ENCODE measurements at regions not wholly inside any gene's neighbourhood (a gene's known extent, or its start where the extent isn't known, plus 50 kb on each side); places are given as distances from the start of the nearest gene placed in this dataset.
A peak's percentile ranks its signal among the peaks of the same experiment; 100 is the strongest.

GRCh38 chr2:134770702-134771101, 51.9 kb upstream of the TMEM163 start:
- DNase-seq (ENCODE audit: extremely low spot score) = peak; percentile 55
- Histone ChIP-seq H3K4me3 (no peak overlapping the region), H3K27me3 (no peaks in the 10 kb centered on the region), H3K4me1 (peaks cover 0 to 13% (median 0%) of the 10 kb centered on the region in 4 donors), H3K27ac (replicated peaks in 1 of 4) (no peak overlapping the region), H3K36me3 (no peaks in the 10 kb centered on the region), H3K9me3 (peaks cover 0 to 4% (median 0%) of the 10 kb centered on the region in 4 donors)
- intact Hi-C loops (cut with DNase I) = no loop called here
- TF ChIP-seq EP300 (IDR thresholded peaks at IDR 0.05) = no peak
- TF ChIP-seq POLR2A (IDR thresholded peaks at IDR 0.05; ENCODE audit: low read depth) = no peak
- no peak for TF ChIP-seq POLR2AphosphoS5 (IDR thresholded peaks at IDR 0.05)
- TF ChIP-seq CTCF (IDR thresholded peaks at IDR 0.05) = no peak
- WGBS = 85% methylated on average over 6 of the region's 6 CpGs

- DNase-seq (ENCODE audit: extremely low spot score) = peak; percentile 85
- H3K4me3 ChIP-seq = no peak overlapping the region
- no peaks in the 10 kb centered on the region for H3K36me3 ChIP-seq
- 50% methylated on average over 4 of the region's 4 CpGs for whole genome bisulfite sequencing
- TF ChIP-seq EP300 (IDR thresholded peaks at IDR 0.05) = no peak
- TF ChIP-seq POLR2A (IDR thresholded peaks at IDR 0.05; ENCODE audit: low read depth) = no peak
- no peak for TF ChIP-seq POLR2AphosphoS5 (IDR thresholded peaks at IDR 0.05)
- no peak for TF ChIP-seq CTCF (IDR thresholded peaks at IDR 0.05)
- no peaks in the 10 kb centered on the region for H3K27me3 ChIP-seq
- H3K9me3 ChIP-seq = peaks cover 0 to 2% (median 0%) of the 10 kb centered on the region in 4 donors
- intact Hi-C loops (cut with DNase I) = no loop called here
- H3K4me1 ChIP-seq = peaks cover 0 to 13% (median 0%) of the 10 kb centered on the region in 4 donors
- H3K27ac ChIP-seq (replicated peaks in 1 of 4) = no peak overlapping the region
Observed at GRCh38 chr2:134771313-134771801, 52.6 kb upstream of the TMEM163 start.

- no peaks in the 10 kb centered on the region for H3K9me3 ChIP-seq
- intact Hi-C loops (cut with DNase I) = no loop called here
- no peak for TF ChIP-seq POLR2AphosphoS5 (IDR thresholded peaks at IDR 0.05)
- TF ChIP-seq POLR2A (IDR thresholded peaks at IDR 0.05; ENCODE audit: low read depth) = no peak
- H3K27me3 ChIP-seq = no peaks in the 10 kb centered on the region
- H3K4me1 ChIP-seq = peaks cover 0 to 13% (median 0%) of the 10 kb centered on the region in 4 donors
- H3K4me3 ChIP-seq = no peak overlapping the region
- DNase-seq (ENCODE audit: extremely low spot score) = peak; percentile 53
- no peak overlapping the region for H3K27ac ChIP-seq (replicated peaks in 1 of 4)
- WGBS = 85% methylated on average over 8 of the region's 8 CpGs
- H3K36me3 ChIP-seq = no peaks in the 10 kb centered on the region
Observed at GRCh38 chr2:134772493-134773169, 53.8 kb upstream of the TMEM163 start.

DNA sequence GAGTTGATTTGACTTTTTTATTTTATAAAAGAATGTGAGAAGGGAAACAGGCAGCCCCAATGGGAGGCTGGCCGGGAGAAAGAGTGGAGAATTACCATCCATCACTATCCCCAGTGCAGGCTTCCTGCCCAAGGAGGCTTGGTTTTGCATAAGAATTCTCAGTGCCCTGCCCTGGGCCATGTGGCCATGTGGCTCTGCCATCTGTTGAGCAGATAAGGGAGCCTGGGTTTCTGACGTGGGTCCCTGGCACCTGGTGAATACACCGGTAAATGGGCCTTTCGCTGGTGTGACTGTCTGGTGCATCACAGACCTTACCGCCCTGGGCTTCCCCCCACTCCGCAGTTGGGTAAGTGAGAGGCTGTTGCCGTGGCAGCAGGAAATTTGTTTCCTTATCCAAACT, 54.5 kb upstream of the TMEM163 start:
- Histone ChIP-seq H3K36me3 (no peaks in the 10 kb centered on the region), H3K27ac (replicated peaks in 1 of 4) (no peak overlapping the region), H3K4me1 (peaks cover 0 to 13% (median 0%) of the 10 kb centered on the region in 4 donors), H3K9me3 (no peaks in the 10 kb centered on the region), H3K4me3 (no peak overlapping the region), H3K27me3 (no peaks in the 10 kb centered on the region)
- 49% methylated on average over 7 of the region's 7 CpGs for WGBS
- TF ChIP-seq POLR2A (IDR thresholded peaks at IDR 0.05; ENCODE audit: low read depth) (no peak), EP300 (IDR thresholded peaks at IDR 0.05) (no peak), CTCF (IDR thresholded peaks at IDR 0.05) (no peak), POLR2AphosphoS5 (IDR thresholded peaks at IDR 0.05) (no peak)
- intact Hi-C loops (cut with DNase I) = no loop called here
- DNase-seq (ENCODE audit: extremely low spot score) = peak; percentile 68

GRCh38 chr2:134773759-134774742, 55.3 kb upstream of the TMEM163 start:
- peak; percentile 75 for DNase-seq (ENCODE audit: extremely low spot score)
- no peaks in the 10 kb centered on the region for H3K36me3 ChIP-seq
- H3K27ac ChIP-seq (replicated peaks in 1 of 4) = no peak overlapping the region
- no peaks in the 10 kb centered on the region for H3K27me3 ChIP-seq
- TF ChIP-seq POLR2A (IDR thresholded peaks at IDR 0.05; ENCODE audit: low read depth) (no peak), POLR2AphosphoS5 (IDR thresholded peaks at IDR 0.05) (no peak), EP300 (IDR thresholded peaks at IDR 0.05) (no peak), CTCF (IDR thresholded peaks at IDR 0.05) (no peak)
- H3K4me3 ChIP-seq = no peak overlapping the region
- H3K4me1 ChIP-seq = peaks cover 0 to 13% (median 0%) of the 10 kb centered on the region in 4 donors
- H3K9me3 ChIP-seq = no peaks in the 10 kb centered on the region
- intact Hi-C loops (cut with DNase I) = no loop called here
- 65% methylated on average over 7 of the region's 7 CpGs for WGBS
